ENCODE measurements at regions not wholly inside any gene's neighbourhood (a gene's known extent, or its start where the extent isn't known, plus 50 kb on each side); places are given as distances from the start of the nearest gene placed in this dataset.

- H3K79me2 ChIP-seq (ENCODE audit: insufficient read depth, low read length) = no peaks in the 10 kb centered on the region
- H3K4me3 ChIP-seq (replicated peaks in 1 of 3; ENCODE audit: low read depth in 2 of 3, low read length in 3 of 3) = no peak overlapping the region
- Mint-ChIP-seq H3K36me3 (no peaks in the 10 kb centered on the region), H3K4me3 (peak overlapping the region in 1 of 2 donors; percentile 23), H3K9me3 (peaks cover 0 to 5% (median 0%) of the 10 kb centered on the region in 7 donors), H3K27me3 (ENCODE audit: low read depth in 3 of 3) (peaks cover 1 to 11% (median 1%) of the 10 kb centered on the region in 3 donors), H3K4me1 (peaks cover 4% of the 10 kb centered on the region), H3K27ac (no peak overlapping the region)
- no peaks in the 10 kb centered on the region for H4K20me1 ChIP-seq (ENCODE audit: insufficient read depth, low read length)
- no peak overlapping the region for H2AFZ ChIP-seq (ENCODE audit: insufficient read depth, low read depth, low read length, poor library complexity, severe bottlenecking)
- 91% methylated on average over 2 of the region's 4 CpGs for WGBS (ENCODE audit: insufficient coverage)
- TF ChIP-seq CTCF (IDR thresholded peaks at IDR 0.05) = no peak
- H3K27me3 ChIP-seq (ENCODE audit: control insufficient read depth in 2 of 2, insufficient read depth in 2 of 2, low read length in 2 of 2) = no peaks in the 10 kb centered on the region
- no peaks in the 10 kb centered on the region for H3K36me3 ChIP-seq (replicated peaks in 1 of 2; ENCODE audit: control insufficient read depth in 1 of 2, insufficient read depth in 2 of 2, low read length in 2 of 2)
- H3K27ac ChIP-seq (ENCODE audit: low read depth in 1 of 2, low read length in 2 of 2) = no peak overlapping the region
- no peak for DNase-seq
- H3K4me2 ChIP-seq (replicated peaks; ENCODE audit: extremely low read depth, low read length, poor library complexity, severe bottlenecking) = no peak overlapping the region
- H3K4me1 ChIP-seq (ENCODE audit: control insufficient read depth in 1 of 2, insufficient read depth in 2 of 2, low read length in 2 of 2) = no peaks in the 10 kb centered on the region
- H3K9me3 ChIP-seq (replicated peaks in 1 of 2; ENCODE audit: control insufficient read depth in 1 of 2, insufficient read depth in 1 of 2, low read length in 2 of 2) = no peaks in the 10 kb centered on the region
- intact Hi-C loops (cut with micrococcal nuclease) = no loop called here
- no peak overlapping the region for H3K9ac ChIP-seq (ENCODE audit: insufficient read depth, low read length, poor library complexity, severe bottlenecking)
Measured at GRCh38 chr11:15624701-15625100, 510.0 kb downstream of the INSC start.

- Histone ChIP-seq H3K4me1 (ENCODE audit: control insufficient read depth in 1 of 2, insufficient read depth in 2 of 2, low read length in 2 of 2) (no peaks in the 10 kb centered on the region), H3K4me3 (replicated peaks in 1 of 3; ENCODE audit: low read depth in 2 of 3, low read length in 3 of 3) (no peak overlapping the region), H3K9me3 (replicated peaks in 1 of 2; ENCODE audit: control insufficient read depth in 1 of 2, insufficient read depth in 1 of 2, low read length in 2 of 2) (no peaks in the 10 kb centered on the region), H3K36me3 (replicated peaks in 1 of 2; ENCODE audit: control insufficient read depth in 1 of 2, insufficient read depth in 2 of 2, low read length in 2 of 2) (no peaks in the 10 kb centered on the region), H3K79me2 (ENCODE audit: insufficient read depth, low read length) (no peaks in the 10 kb centered on the region), H3K9ac (ENCODE audit: insufficient read depth, low read length, poor library complexity, severe bottlenecking) (no peak overlapping the region), H4K20me1 (ENCODE audit: insufficient read depth, low read length) (no peaks in the 10 kb centered on the region), H3K27me3 (ENCODE audit: control insufficient read depth in 2 of 2, insufficient read depth in 2 of 2, low read length in 2 of 2) (no peaks in the 10 kb centered on the region), H3K4me2 (replicated peaks; ENCODE audit: extremely low read depth, low read length, poor library complexity, severe bottlenecking) (no peak overlapping the region), H2AFZ (ENCODE audit: insufficient read depth, low read depth, low read length, poor library complexity, severe bottlenecking) (no peak overlapping the region), H3K27ac (ENCODE audit: low read depth in 1 of 2, low read length in 2 of 2) (no peak overlapping the region)
- no peak for DNase-seq
- H3K9me3 Mint-ChIP-seq = peaks cover 0 to 5% (median 0%) of the 10 kb centered on the region in 7 donors
- H3K4me3 Mint-ChIP-seq = no peak overlapping the region
- intact Hi-C loops (cut with micrococcal nuclease) = no loop called here
- no peak for TF ChIP-seq CTCF (IDR thresholded peaks at IDR 0.05)
- no peak overlapping the region for H3K27ac Mint-ChIP-seq
- H3K27me3 Mint-ChIP-seq (ENCODE audit: low read depth in 3 of 3) = peaks cover 1 to 11% (median 1%) of the 10 kb centered on the region in 3 donors
- H3K36me3 Mint-ChIP-seq = no peaks in the 10 kb centered on the region
- no CpG with 5 or more reads among the region's 2 CpGs for WGBS (ENCODE audit: insufficient coverage)
- H3K4me1 Mint-ChIP-seq = peaks cover 4% of the 10 kb centered on the region
Measured at GRCh38 chr11:15625691-15626090, 511.0 kb downstream of the INSC start.
